IMR-90 (cell line): ENCODE measurements at regions not wholly inside any gene's neighbourhood (a gene's known extent, or its start where the extent isn't known, plus 50 kb on each side); places are given as distances from the start of the nearest gene placed in this dataset.

ENCODE experiments used
- ATAC-seq: fragments of 200-7000 bp; cut with Tn5 transposase; 2 replicates; pipeline ENCODE4 v1.9.1; 2020; ENCODE audit warnings: low read depth, mild to moderate bottlenecking, moderate library complexity
- BruUV-seq: library from RNA; stranded (reverse); fragments of 400-500 nt; replicated peaks from 2 replicates; lab custom pipeline; 2021; lab: Mats Ljungman, UMichigan
- CTCF ChIA-PET: fragments of 300-600 bp; formaldehyde crosslinking; extraction: SDS; loops from one replicate; lab custom pipeline; 2021; ENCODE audit warnings: antibody characterized with exemption; lab: Yijun Ruan, JAX
- POLR2A ChIA-PET: fragments of 300-600 bp; sonication (Branson Sonifier 250); formaldehyde crosslinking; loops from one replicate; lab custom pipeline; 2022; ENCODE audit warnings: antibody characterized with exemption; ENCODE audit not compliant: unreplicated experiment; lab: Charles Lee
- DNase-seq: peaks from one replicate; pipeline ENCODE4 v3.0.0; 2013
- H2AFZ ChIP-seq: replicated peaks from 2 replicates; pipeline ENCODE3; 2013; ENCODE audit warnings: low read length, mild to moderate bottlenecking; ENCODE audit not compliant: poor library complexity
- H2AK5ac ChIP-seq: 2 replicates; pipeline ENCODE4 v1.6.1; 2013; ENCODE audit warnings: low read depth, low read length, inconsistent platforms
- H2AK9ac ChIP-seq: replicated peaks from 2 replicates; pipeline ENCODE3; 2013; ENCODE audit warnings: mild to moderate bottlenecking, low read depth, low read length, moderate library complexity; ENCODE audit not compliant: poor library complexity
- H2BK120ac ChIP-seq: 2 replicates; pipeline ENCODE4 v1.6.1; 2013; ENCODE audit warnings: low read depth, low read length, inconsistent platforms
- H2BK15ac ChIP-seq: 3 replicates; pipeline ENCODE4 v1.6.1; 2013; ENCODE audit warnings: low read depth, low read length, inconsistent platforms
- H2BK20ac ChIP-seq: 2 replicates; pipeline ENCODE4 v1.6.1; 2013; ENCODE audit warnings: low read depth, mild to moderate bottlenecking, inconsistent platforms, low read length, moderate library complexity
- H2BK5ac ChIP-seq: 2 replicates; pipeline ENCODE4 v1.6.1; 2013; ENCODE audit warnings: mild to moderate bottlenecking, low read depth, low read length, inconsistent platforms; ENCODE audit not compliant: poor library complexity, severe bottlenecking
- H3K14ac ChIP-seq: replicated peaks from 2 replicates; pipeline ENCODE4 v1.6.1; 2013; ENCODE audit warnings: low read depth, low read length, inconsistent platforms
- H3K18ac ChIP-seq: 2 replicates; pipeline ENCODE4 v1.6.1; 2013; ENCODE audit warnings: low read depth, low read length, control low read depth
- H3K23ac ChIP-seq: 2 replicates; pipeline ENCODE4 v1.6.1; 2013; ENCODE audit warnings: low read depth, low read length, inconsistent platforms
- H3K27ac ChIP-seq: 2 replicates; pipeline ENCODE4 v1.5.1; 2013; ENCODE audit warnings: mild to moderate bottlenecking, control low read depth, low read length; ENCODE audit not compliant: insufficient read depth
- H3K27me3 ChIP-seq: 2 replicates; pipeline ENCODE4 v1.6.1; 2013; ENCODE audit warnings: low read length; ENCODE audit not compliant: control insufficient read depth, insufficient read depth
- H3K36me3 ChIP-seq: 2 replicates; pipeline ENCODE4 v1.6.1; 2013; ENCODE audit warnings: low read length, mixed read lengths; ENCODE audit not compliant: control insufficient read depth, insufficient read depth
- H3K4ac ChIP-seq: 2 replicates; pipeline ENCODE4 v1.6.1; 2013; ENCODE audit warnings: low read depth, low read length, inconsistent platforms
- H3K4me1 ChIP-seq: 2 replicates; pipeline ENCODE4 v1.6.1; 2013; ENCODE audit warnings: low read length, mixed read lengths; ENCODE audit not compliant: control insufficient read depth, insufficient read depth
- H3K4me2 ChIP-seq: 2 replicates; pipeline ENCODE4 v1.6.1; 2013; ENCODE audit warnings: low read depth, mild to moderate bottlenecking, control low read depth, low read length, moderate library complexity
- H3K4me3 ChIP-seq: 2 replicates; pipeline ENCODE4 v1.5.1; 2013; ENCODE audit warnings: low read depth, mild to moderate bottlenecking, control low read depth, low read length, moderate library complexity; ENCODE audit not compliant: insufficient read depth
- H3K56ac ChIP-seq: 2 replicates; pipeline ENCODE4 v1.6.1; 2013; ENCODE audit warnings: low read length, inconsistent platforms; ENCODE audit not compliant: insufficient read depth; ENCODE audit errors: extremely low read depth
- H3K79me1 ChIP-seq, 2 experiments: 2 replicates each; pipeline ENCODE4 v1.6.1; 2013; ENCODE audit warnings: low read length in 2 of 2, inconsistent platforms in 1 of 2, low read depth in 1 of 2
- H3K9ac ChIP-seq: 2 replicates; pipeline ENCODE4 v1.6.1; 2013; ENCODE audit warnings: low read depth, low read length, control low read depth
- H3K9me1 ChIP-seq: 2 replicates; pipeline ENCODE4 v1.6.1; 2013; ENCODE audit warnings: low read length, inconsistent platforms; ENCODE audit not compliant: insufficient read depth
- H3K9me3 ChIP-seq: 2 replicates; pipeline ENCODE4 v1.6.1; 2013; ENCODE audit warnings: low read length; ENCODE audit not compliant: control insufficient read depth, insufficient read depth
- H4K20me1 ChIP-seq: 2 replicates; pipeline ENCODE4 v1.6.1; 2013; ENCODE audit warnings: low read length, inconsistent platforms; ENCODE audit not compliant: insufficient read depth
- H4K5ac ChIP-seq: 2 replicates; pipeline ENCODE4 v1.6.1; 2013; ENCODE audit warnings: mild to moderate bottlenecking, low read depth, low read length, control low read depth
- H4K8ac ChIP-seq, 2 experiments: 2 replicates each; pipeline ENCODE4 v1.6.1; 2013; ENCODE audit warnings: low read depth in 2 of 2, low read length in 2 of 2, control low read depth in 1 of 2, inconsistent platforms in 1 of 2
- H4K91ac ChIP-seq: 2 replicates; pipeline ENCODE4 v1.6.1; 2013; ENCODE audit warnings: low read depth, low read length, inconsistent platforms; ENCODE audit not compliant: insufficient read depth
- BHLHE40 ChIP-seq: fragments of 150-350 bp; IDR thresholded peaks from 2 replicates; pipeline ENCODE4 v1.6.1; 2016; ENCODE audit warnings: mild to moderate bottlenecking, low read depth, low read length
- CEBPB ChIP-seq: IDR thresholded peaks from 2 replicates; pipeline ENCODE4 v1.6.1; 2012; ENCODE audit warnings: low read depth, low read length, improper control_type of control experiment
- CHD1 ChIP-seq: IDR thresholded peaks from 2 replicates; pipeline ENCODE4 v1.6.1; 2012; ENCODE audit warnings: low read depth, low read length, improper control_type of control experiment
- FOS ChIP-seq: fragments of 150-350 bp; IDR thresholded peaks from 2 replicates; pipeline ENCODE4 v1.6.1; 2016; ENCODE audit warnings: low read depth, low read length
- RAD21 ChIP-seq: IDR thresholded peaks from 2 replicates; pipeline ENCODE4 v1.6.1; 2012; ENCODE audit warnings: low read length, improper control_type of control experiment
- RFX5 ChIP-seq: IDR thresholded peaks from 2 replicates; pipeline ENCODE4 v1.8.0; 2012; ENCODE audit warnings: low read depth, mild to moderate bottlenecking, low read length, moderate library complexity
- USF2 ChIP-seq: fragments of 150-350 bp; IDR thresholded peaks from 2 replicates; pipeline ENCODE4 v1.6.1; 2017; ENCODE audit warnings: mild to moderate bottlenecking, antibody characterized with exemption, low read length, low read depth
- whole genome bisulfite sequencing, 2 experiments: methylation state at CpG; one replicate each; pipeline versions ENCODE4 v1.1.5 to v1.1.7; 2013; ENCODE audit warnings: missing lambda C conversion rate in 2 of 2; ENCODE audit not compliant: insufficient read length in 1 of 2; ENCODE audit errors: extremely low coverage in 2 of 2; 5-methylcytosine and 5-hydroxymethylcytosine counted together
- dilution Hi-C: fragments of 300-500 bp; cut with HindIII; formaldehyde crosslinking; loops from one replicate; pipeline ENCODE4 v1.14.3; 2018; ENCODE audit warnings: low sequenced_read_pairs; ENCODE audit not compliant: unreplicated experiment
- in situ Hi-C: fragments of 300-500 bp; cut with MboI; formaldehyde crosslinking; loops from 3 replicates; pipeline ENCODE4 v1.14.3; 2019; ENCODE audit warnings: low sequenced_read_pairs, inconsistent platforms, mixed read lengths
- intact Hi-C: fragments of 100-400 bp; cut with micrococcal nuclease; formaldehyde crosslinking; loops from 2 replicates; pipeline ENCODE4 v1.10.0; 2022

- Histone ChIP-seq H4K20me1 (no peaks in the 10 kb centered on the region), H3K9me3 (no peaks in the 10 kb centered on the region), H3K36me3 (no peaks in the 10 kb centered on the region), H2AFZ (no peak overlapping the region), H3K23ac (no peak overlapping the region), H2BK15ac (no peak overlapping the region), H3K4me1 (no peaks in the 10 kb centered on the region), H3K27me3 (no peaks in the 10 kb centered on the region), H2AK9ac (no peak overlapping the region), H3K4me2 (no peak overlapping the region), H4K5ac (no peak overlapping the region), H3K4me3 (no peak overlapping the region), H3K27ac (no peak overlapping the region), H2BK20ac (no peak overlapping the region), H3K56ac (no peak overlapping the region), H4K91ac (no peak overlapping the region), H3K4ac (no peak overlapping the region), H3K18ac (no peak overlapping the region), H4K8ac (no peak overlapping the region), H2BK120ac (no peak overlapping the region), H2BK5ac (no peak overlapping the region), H3K14ac (no peak overlapping the region), H3K9me1 (no peaks in the 10 kb centered on the region), H3K79me1 (no peaks in the 10 kb centered on the region), H3K9ac (no peak overlapping the region), H2AK5ac (no peak overlapping the region)
- no TSS peak for BruUV-seq
- dilution Hi-C loops (no loop called here), in situ Hi-C loops (no loop called here), intact Hi-C loops (no loop called here)
- ChIA-PET CTCF (interaction anchor here (0.6 kb wide), 1 partner anchor 1345 kb away, joined by 3 read pairs; no protein-coding TSS in a partner anchor), POLR2A (no interaction called here)
- TF ChIP-seq FOS (no peak), CEBPB (no peak), USF2 (no peak), CHD1 (no peak), BHLHE40 (no peak), RFX5 (no peak), RAD21 (no peak)
- no CpG with 5 or more reads among the region's 4 CpGs for WGBS, 2 experiments
- no peak for ATAC-seq
- no peak for DNase-seq
These were observed 157.3 kb downstream of the FAM83B start for GRCh38 chr6:55003719-55004430.
